ENCODE measurements at regions not wholly inside any gene's neighbourhood (a gene's known extent, or its start where the extent isn't known, plus 50 kb on each side); places are given as distances from the start of the nearest gene placed in this dataset.
"Not testable (repeated sequence)": the region's sequence is repeated elsewhere in the genome, so short reads cannot be mapped to it uniquely, and the experiment has no call there.

- TF ChIP-seq, protein P1, sequence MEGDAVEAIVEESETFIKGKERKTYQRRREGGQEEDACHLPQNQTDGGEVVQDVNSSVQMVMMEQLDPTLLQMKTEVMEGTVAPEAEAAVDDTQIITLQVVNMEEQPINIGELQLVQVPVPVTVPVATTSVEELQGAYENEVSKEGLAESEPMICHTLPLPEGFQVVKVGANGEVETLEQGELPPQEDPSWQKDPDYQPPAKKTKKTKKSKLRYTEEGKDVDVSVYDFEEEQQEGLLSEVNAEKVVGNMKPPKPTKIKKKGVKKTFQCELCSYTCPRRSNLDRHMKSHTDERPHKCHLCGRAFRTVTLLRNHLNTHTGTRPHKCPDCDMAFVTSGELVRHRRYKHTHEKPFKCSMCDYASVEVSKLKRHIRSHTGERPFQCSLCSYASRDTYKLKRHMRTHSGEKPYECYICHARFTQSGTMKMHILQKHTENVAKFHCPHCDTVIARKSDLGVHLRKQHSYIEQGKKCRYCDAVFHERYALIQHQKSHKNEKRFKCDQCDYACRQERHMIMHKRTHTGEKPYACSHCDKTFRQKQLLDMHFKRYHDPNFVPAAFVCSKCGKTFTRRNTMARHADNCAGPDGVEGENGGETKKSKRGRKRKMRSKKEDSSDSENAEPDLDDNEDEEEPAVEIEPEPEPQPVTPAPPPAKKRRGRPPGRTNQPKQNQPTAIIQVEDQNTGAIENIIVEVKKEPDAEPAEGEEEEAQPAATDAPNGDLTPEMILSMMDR (IDR thresholded peaks at IDR 0.05; ENCODE audit: low read depth, low read length): no peak
- no peak overlapping the region for H3K4me3 ChIP-seq (ENCODE audit: low read depth, low read length)
- POLR2A ChIA-PET: no interaction called here
- no peak for DNase-seq (ENCODE audit: low read depth, low spot score)
- H3K27me3 ChIP-seq (ENCODE audit: control insufficient read depth, insufficient read depth, low read length): no peaks in the 10 kb centered on the region
- peaks cover 64% of the 10 kb centered on the region for H3K9me3 ChIP-seq (ENCODE audit: control insufficient read depth, insufficient read depth, low read length)
- no peak overlapping the region for H3K27ac ChIP-seq (ENCODE audit: low read depth, low read length)
- CTCF ChIA-PET: no interaction called here
Observed at GRCh38 chr21:14013056-14013603, 197.6 kb downstream of the LIPI start.

DNA sequence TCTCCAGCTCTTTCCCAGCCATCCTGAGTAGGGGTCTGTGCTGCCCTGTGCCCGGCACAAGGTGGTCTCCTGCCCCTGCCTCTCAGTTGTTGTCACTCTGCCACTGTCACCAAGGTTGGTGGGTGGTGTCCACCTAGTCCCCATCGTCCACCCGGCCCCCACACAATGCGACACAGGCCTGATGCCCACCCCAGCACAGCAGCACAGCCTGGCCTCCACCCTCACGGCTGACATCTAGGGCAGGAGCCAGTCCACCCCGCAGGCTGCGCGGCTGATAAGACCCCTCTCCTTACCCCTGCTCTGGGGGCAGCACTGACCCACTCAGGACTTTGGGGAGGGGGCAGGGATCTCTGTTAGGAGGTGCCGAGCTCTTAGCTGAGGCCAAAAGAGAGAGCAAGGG lies 198.3 kb downstream of the LIPI start:
- Histone ChIP-seq H3K4me3 (ENCODE audit: low read depth, low read length) (no peak overlapping the region), H3K9me3 (ENCODE audit: control insufficient read depth, insufficient read depth, low read length) (peaks cover 71% of the 10 kb centered on the region), H3K27ac (ENCODE audit: low read depth, low read length) (no peak overlapping the region), H3K27me3 (ENCODE audit: control insufficient read depth, insufficient read depth, low read length) (no peaks in the 10 kb centered on the region)
- CTCF ChIA-PET: no interaction called here
- no peak for DNase-seq (ENCODE audit: low read depth, low spot score)
- POLR2A ChIA-PET: no interaction called here
- TF ChIP-seq, protein P1 (IDR thresholded peaks at IDR 0.05; ENCODE audit: low read depth, low read length): no peak

GRCh38 chr21:14011751-14012150 lies 199.0 kb downstream of the LIPI start:
- peaks cover 78% of the 10 kb centered on the region for H3K9me3 ChIP-seq (ENCODE audit: control insufficient read depth, insufficient read depth, low read length)
- H3K27me3 ChIP-seq (ENCODE audit: control insufficient read depth, insufficient read depth, low read length); H3K4me3 ChIP-seq (ENCODE audit: low read depth, low read length); DNase-seq (ENCODE audit: low read depth, low spot score); H3K27ac ChIP-seq (ENCODE audit: low read depth, low read length); POLR2A ChIA-PET; CTCF ChIA-PET: not testable (repeated sequence)

DNA sequence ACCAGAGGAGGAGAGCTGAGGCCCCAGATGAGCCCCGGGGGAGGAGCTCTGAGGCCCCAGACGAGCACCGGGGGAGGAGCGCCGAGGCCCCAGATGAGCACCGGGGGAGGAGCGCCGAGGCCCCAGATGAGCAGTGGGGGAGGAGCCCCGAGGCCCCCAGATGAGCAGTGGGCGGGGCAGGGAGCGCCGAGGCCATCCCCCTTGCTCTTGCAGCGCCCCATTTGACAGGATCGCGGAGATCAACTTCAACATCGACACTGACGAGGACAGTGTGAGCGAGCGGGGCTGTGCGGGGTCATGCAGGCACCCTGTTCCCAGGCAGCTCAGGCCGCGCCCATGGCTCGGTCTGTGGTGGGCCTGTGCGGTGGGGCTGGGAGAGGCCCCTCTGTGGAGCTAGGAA lies 199.6 kb downstream of the LIPI start:
- H3K9me3 ChIP-seq (ENCODE audit: control insufficient read depth, insufficient read depth, low read length): peaks cover 78% of the 10 kb centered on the region
- H3K27ac ChIP-seq (ENCODE audit: low read depth, low read length); H3K27me3 ChIP-seq (ENCODE audit: control insufficient read depth, insufficient read depth, low read length); H3K4me3 ChIP-seq (ENCODE audit: low read depth, low read length); CTCF ChIA-PET; DNase-seq (ENCODE audit: low read depth, low spot score); POLR2A ChIA-PET: not testable (repeated sequence)

GRCh38 chr21:14010729-14011128 lies 200.0 kb downstream of the LIPI start:
- ChIA-PET CTCF (no interaction called here), POLR2A (no interaction called here)
- no peak for DNase-seq (ENCODE audit: low read depth, low spot score)

GRCh38 chr21:14009990-14010389 lies 200.8 kb downstream of the LIPI start:
- POLR2A ChIA-PET: not testable (repeated sequence)

More at GRCh38 chr21:14010729-14011128, 200.0 kb downstream of the LIPI start:
- TF ChIP-seq, protein P1 (IDR thresholded peaks at IDR 0.05; ENCODE audit: low read depth, low read length): no peak
- no peak overlapping the region for H3K27ac ChIP-seq (ENCODE audit: low read depth, low read length)
- no peaks in the 10 kb centered on the region for H3K27me3 ChIP-seq (ENCODE audit: control insufficient read depth, insufficient read depth, low read length)
- H3K9me3 ChIP-seq (ENCODE audit: control insufficient read depth, insufficient read depth, low read length): peaks cover 75% of the 10 kb centered on the region
- no peak overlapping the region for H3K4me3 ChIP-seq (ENCODE audit: low read depth, low read length)

DNA sequence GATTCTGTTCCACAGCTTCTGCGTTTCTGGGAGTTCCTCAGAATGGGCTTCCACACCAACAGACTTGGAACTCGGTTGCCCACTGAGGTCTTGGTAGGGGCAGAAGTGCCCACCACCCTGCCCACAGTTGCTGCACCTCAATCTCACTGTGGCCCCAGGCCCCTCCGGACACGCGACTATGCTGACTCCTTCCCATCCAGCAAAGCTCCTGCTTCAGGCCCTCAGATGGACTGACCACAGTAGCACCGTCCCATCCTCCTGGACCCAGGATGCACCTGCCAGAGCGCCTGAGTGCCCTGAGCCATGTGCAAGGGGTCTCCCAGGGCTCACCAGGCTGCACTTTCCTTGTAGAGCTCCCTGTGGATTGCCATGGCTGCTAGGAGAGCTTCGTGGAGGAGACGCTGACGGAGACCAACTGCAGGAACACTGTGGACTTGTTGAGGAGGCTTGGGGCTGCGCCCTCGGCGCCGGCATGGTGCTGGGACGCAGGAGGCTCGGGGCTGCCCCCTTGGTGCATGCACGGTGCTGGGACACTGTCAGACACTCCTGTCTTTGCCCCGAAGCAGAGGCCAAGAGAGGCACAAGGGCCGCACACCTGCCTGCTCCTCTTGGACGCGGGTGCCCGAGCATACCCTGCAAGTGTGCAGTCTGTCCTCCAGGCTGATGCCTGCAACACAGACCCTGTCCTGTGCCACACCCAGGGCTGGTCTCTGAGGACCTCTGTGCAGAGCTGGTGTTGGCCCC lies 201.3 kb downstream of the LIPI start:
- POLR2A ChIA-PET; DNase-seq (ENCODE audit: low read depth, low spot score); H3K27ac ChIP-seq (ENCODE audit: low read depth, low read length); CTCF ChIA-PET; H3K4me3 ChIP-seq (ENCODE audit: low read depth, low read length); H3K27me3 ChIP-seq (ENCODE audit: control insufficient read depth, insufficient read depth, low read length): not testable (repeated sequence)
- H3K9me3 ChIP-seq (ENCODE audit: control insufficient read depth, insufficient read depth, low read length): peaks cover 74% of the 10 kb centered on the region

More at GRCh38 chr21:14009990-14010389, 200.8 kb downstream of the LIPI start:
- CTCF ChIA-PET; DNase-seq (ENCODE audit: low read depth, low spot score); H3K4me3 ChIP-seq (ENCODE audit: low read depth, low read length); H3K27me3 ChIP-seq (ENCODE audit: control insufficient read depth, insufficient read depth, low read length); H3K27ac ChIP-seq (ENCODE audit: low read depth, low read length): not testable (repeated sequence)
- H3K9me3 ChIP-seq (ENCODE audit: control insufficient read depth, insufficient read depth, low read length): peaks cover 74% of the 10 kb centered on the region

- H3K27me3 ChIP-seq (ENCODE audit: control insufficient read depth, insufficient read depth, low read length); POLR2A ChIA-PET: not testable (repeated sequence)
- H3K9me3 ChIP-seq (ENCODE audit: control insufficient read depth, insufficient read depth, low read length): peaks cover 69% of the 10 kb centered on the region
Observed at GRCh38 chr21:14008436-14008835, 202.3 kb downstream of the LIPI start.

DNA sequence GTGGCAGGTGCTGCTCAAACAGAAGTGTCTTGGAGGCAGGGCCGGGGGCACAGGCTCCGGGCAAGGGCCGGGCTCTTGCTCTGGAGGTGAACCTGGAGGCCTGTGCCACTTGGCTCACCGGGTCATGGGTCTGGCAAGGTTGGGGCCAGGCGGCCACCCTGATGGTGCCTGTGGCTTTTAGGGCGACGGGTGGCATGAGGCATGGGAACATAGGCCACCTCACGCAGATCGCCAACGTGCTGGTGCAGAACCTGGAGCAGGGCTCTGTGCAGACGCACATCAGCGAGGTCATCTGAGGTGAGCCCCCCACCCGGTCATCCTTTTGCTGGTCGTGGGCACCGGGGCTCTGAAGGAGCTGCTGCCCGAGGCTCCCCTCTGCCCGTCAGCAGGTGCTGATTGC lies 202.7 kb downstream of the LIPI start:
- CTCF ChIA-PET; POLR2A ChIA-PET; H3K27ac ChIP-seq (ENCODE audit: low read depth, low read length); H3K27me3 ChIP-seq (ENCODE audit: control insufficient read depth, insufficient read depth, low read length); H3K4me3 ChIP-seq (ENCODE audit: low read depth, low read length); DNase-seq (ENCODE audit: low read depth, low spot score): not testable (repeated sequence)
- peaks cover 66% of the 10 kb centered on the region for H3K9me3 ChIP-seq (ENCODE audit: control insufficient read depth, insufficient read depth, low read length)

More at GRCh38 chr21:14008436-14008835, 202.3 kb downstream of the LIPI start:
- H3K27ac ChIP-seq (ENCODE audit: low read depth, low read length); H3K4me3 ChIP-seq (ENCODE audit: low read depth, low read length); DNase-seq (ENCODE audit: low read depth, low spot score); CTCF ChIA-PET: not testable (repeated sequence)

All from AG04450 (cell line).